GM18498 (cell line): ENCODE measurements at regions not wholly inside any gene's neighbourhood (a gene's known extent, or its start where the extent isn't known, plus 50 kb on each side); places are given as distances from the start of the nearest gene placed in this dataset.

Experiments used
- ATAC-seq: cut with Tn5 transposase; IDR thresholded peaks from one replicate; pipeline ENCODE4 v1.9.1; 2021; ENCODE audit warnings: mild to moderate bottlenecking, moderate library complexity; ENCODE audit not compliant: unreplicated experiment

GRCh38 chr11:13907678-13908077 is 54.8 kb upstream of the SPON1 start:
- no peak for ATAC-seq

- ATAC-seq, result no peak
These were observed 54.0 kb upstream of the SPON1 start for GRCh38 chr11:13908535-13908934.
